Cerebellar cortex (tissue), 1 donor: ENCODE measurements at regions not wholly inside any gene's neighbourhood (a gene's known extent, or its start where the extent isn't known, plus 50 kb on each side); places are given as distances from the start of the nearest gene placed in this dataset.

Experiments used
- DNase-seq: peaks from one replicate; pipeline ENCODE4 v3.0.0-alpha.2; 2015; ENCODE audit warnings: low spot score

GRCh38 chr2:74036010-74036409 lies 51.3 kb downstream of the TET3 start:
- DNase-seq, result no peak

GRCh38 chr2:74036450-74037195 lies 51.9 kb downstream of the TET3 start:
- DNase-seq, result no peak

GRCh38 chr2:74037379-74037860 lies 52.7 kb downstream of the TET3 start:
- DNase-seq, result no peak

GRCh38 chr2:74039611-74040010 lies 54.9 kb downstream of the TET3 start:
- no peak for DNase-seq

GRCh38 chr2:74041182-74041581 lies 56.5 kb downstream of the TET3 start:
- DNase-seq, result no peak

GRCh38 chr2:74041726-74042125 lies 57.0 kb downstream of the TET3 start:
- no peak for DNase-seq

- no peak for DNase-seq
Observed at GRCh38 chr2:74042606-74043005, 57.9 kb downstream of the TET3 start.

GRCh38 chr2:74043345-74044329 lies 58.9 kb downstream of the TET3 start:
- DNase-seq, result no peak

GRCh38 chr2:74044999-74045398 lies 60.3 kb downstream of the TET3 start:
- no peak for DNase-seq

GRCh38 chr2:74045454-74045853 lies 60.7 kb downstream of the TET3 start:
- DNase-seq, result peak; percentile 60

- no peak for DNase-seq
Observed at GRCh38 chr2:74046441-74046840, 61.7 kb downstream of the TET3 start.

GRCh38 chr2:74047152-74047551 lies 62.4 kb downstream of the TET3 start:
- DNase-seq, result no peak

GRCh38 chr2:74048147-74048546 lies 63.4 kb downstream of the TET3 start:
- no peak for DNase-seq

GRCh38 chr2:74048843-74049519 lies 64.3 kb downstream of the TET3 start:
- no peak for DNase-seq

- no peak for DNase-seq
Observed at GRCh38 chr2:74050151-74050550, 65.4 kb downstream of the TET3 start.

- DNase-seq, result peak; percentile 16
Observed at GRCh38 chr2:74051504-74051903, 66.8 kb downstream of the TET3 start.

GRCh38 chr2:74052732-74053710 lies 68.3 kb downstream of the TET3 start:
- DNase-seq, result no peak

- DNase-seq, result peak; percentile 52
Observed at GRCh38 chr2:74053959-74054715, 69.4 kb downstream of the TET3 start.

GRCh38 chr2:74059137-74059775 lies 74.5 kb downstream of the TET3 start:
- no peak for DNase-seq

GRCh38 chr2:74063486-74063885 lies 78.8 kb downstream of the TET3 start:
- DNase-seq, result no peak
